ENCODE measurements at regions not wholly inside any gene's neighbourhood (a gene's known extent, or its start where the extent isn't known, plus 50 kb on each side); places are given as distances from the start of the nearest gene placed in this dataset.

- H3K9me2 ChIP-seq (ENCODE audit: insufficient read depth), result no peaks in the 10 kb centered on the region
- no peaks in the 10 kb centered on the region for H3K79me2 ChIP-seq (ENCODE audit: insufficient read depth, low read length)
- no peaks in the 10 kb centered on the region for H4K20me1 ChIP-seq (ENCODE audit: insufficient read depth)
- H3K4me3 ChIP-seq (replicated peaks in 1 of 2; ENCODE audit: low read depth in 1 of 2, low read length in 2 of 2), result no peak overlapping the region
- H3K9me3 ChIP-seq (ENCODE audit: control insufficient read depth in 1 of 2, insufficient read depth in 1 of 2, low read depth in 1 of 2, low read length in 2 of 2), result no peaks in the 10 kb centered on the region
- RAD21 ChIA-PET (ENCODE audit: low non-redundant PET in 1 of 2, low total read pairs in 2 of 2, uncharacterized antibody in 2 of 2, unreplicated experiment in 2 of 2), result no interaction called here
- no TSS peak for BruUV-seq (replicated peaks)
- H3K27ac ChIP-seq (ENCODE audit: low read depth, low read length), result no peak overlapping the region
- intact Hi-C loops (cut with micrococcal nuclease), result no loop called here
- DNase-seq (ENCODE audit: low read depth, low spot score) (no peak), ATAC-seq (no peak)
- no peaks in the 10 kb centered on the region for H3K27me3 ChIP-seq (ENCODE audit: insufficient read depth, low read length)
- no peak for TF ChIP-seq ZBTB33 (IDR thresholded peaks at IDR 0.05; ENCODE audit: extremely low read depth, insufficient replicate concordance, low read length)
- H2AFZ ChIP-seq (ENCODE audit: low read depth, low read length, poor library complexity, severe bottlenecking), result no peak overlapping the region
- CTCF ChIA-PET, result interaction anchor here (0.7 kb wide), 1 partner anchor 656 kb away, joined by 3 read pairs; no protein-coding TSS in a partner anchor
- no peak overlapping the region for H3K9ac ChIP-seq (ENCODE audit: low read length)
- H3K36me3 ChIP-seq (ENCODE audit: control insufficient read depth in 1 of 2, insufficient read depth in 2 of 2, low read length in 2 of 2), result no peaks in the 10 kb centered on the region
- POLR2A ChIA-PET, result interaction anchor here (1.2 kb wide), 1 partner anchor 243 kb away, joined by 3 read pairs; the partner anchor contains the start of gene NARS1
- H3K4me2 ChIP-seq (ENCODE audit: low read length), result no peak overlapping the region
- H3K4me1 ChIP-seq (ENCODE audit: control insufficient read depth in 1 of 2, insufficient read depth in 2 of 2, low read length in 2 of 2), result no peaks in the 10 kb centered on the region
Measured at GRCh38 chr18:57864615-57865121, 61.6 kb upstream of the ATP8B1 start.

- H3K4me1 ChIP-seq (ENCODE audit: control insufficient read depth in 1 of 2, insufficient read depth in 2 of 2, low read length in 2 of 2), result no peaks in the 10 kb centered on the region
- ChIA-PET CTCF (no interaction called here), RAD21 (ENCODE audit: low non-redundant PET in 1 of 2, low total read pairs in 2 of 2, uncharacterized antibody in 2 of 2, unreplicated experiment in 2 of 2) (no interaction called here), POLR2A (interaction anchor here (1.2 kb wide), 1 partner anchor 242 kb away, joined by 3 read pairs; the partner anchor contains the start of gene NARS1)
- H3K9me2 ChIP-seq (ENCODE audit: insufficient read depth), result no peaks in the 10 kb centered on the region
- intact Hi-C loops (cut with micrococcal nuclease), result no loop called here
- no peak overlapping the region for H3K4me3 ChIP-seq (replicated peaks in 1 of 2; ENCODE audit: low read depth in 1 of 2, low read length in 2 of 2)
- H3K27me3 ChIP-seq (ENCODE audit: insufficient read depth, low read length), result no peaks in the 10 kb centered on the region
- H2AFZ ChIP-seq (ENCODE audit: low read depth, low read length, poor library complexity, severe bottlenecking), result no peak overlapping the region
- ATAC-seq (no peak), DNase-seq (ENCODE audit: low read depth, low spot score) (no peak)
- no peaks in the 10 kb centered on the region for H4K20me1 ChIP-seq (ENCODE audit: insufficient read depth)
- H3K79me2 ChIP-seq (ENCODE audit: insufficient read depth, low read length), result no peaks in the 10 kb centered on the region
- no TSS peak for BruUV-seq (replicated peaks)
- no peak overlapping the region for H3K9ac ChIP-seq (ENCODE audit: low read length)
- no peaks in the 10 kb centered on the region for H3K9me3 ChIP-seq (ENCODE audit: control insufficient read depth in 1 of 2, insufficient read depth in 1 of 2, low read depth in 1 of 2, low read length in 2 of 2)
- H3K27ac ChIP-seq (ENCODE audit: low read depth, low read length), result no peak overlapping the region
- H3K4me2 ChIP-seq (ENCODE audit: low read length), result no peak overlapping the region
- H3K36me3 ChIP-seq (ENCODE audit: control insufficient read depth in 1 of 2, insufficient read depth in 2 of 2, low read length in 2 of 2), result no peaks in the 10 kb centered on the region
- TF ChIP-seq REST (IDR thresholded peaks at IDR 0.05; ENCODE audit: low read depth) (no peak), POLR2AphosphoS5 (IDR thresholded peaks at IDR 0.05; ENCODE audit: low read depth, low read length) (no peak), EZH2phosphoT487 (IDR thresholded peaks at IDR 0.05; ENCODE audit: borderline replicate concordance) (no peak), SIN3A (IDR thresholded peaks at IDR 0.05; ENCODE audit: low read depth) (no peak), SRF (IDR thresholded peaks at IDR 0.05; ENCODE audit: low read depth) (no peak), EZH2 (IDR thresholded peaks at IDR 0.05) (no peak), POLR2A (IDR thresholded peaks at IDR 0.05; ENCODE audit: borderline replicate concordance, extremely low read depth, insufficient read depth, insufficient read length) (no peak), ZNF274 (IDR thresholded peaks at IDR 0.05; ENCODE audit: low read depth, low read length) (no peak), YY1 (IDR thresholded peaks at IDR 0.05; ENCODE audit: extremely low read depth, insufficient replicate concordance, low read depth, low read length) (no peak), ATF3 (IDR thresholded peaks at IDR 0.05) (no peak), TCF7L2 (IDR thresholded peaks at IDR 0.05; ENCODE audit: borderline replicate concordance, extremely low read depth, insufficient read depth, insufficient read length) (no peak), MAX (IDR thresholded peaks at IDR 0.05) (no peak), SP1 (IDR thresholded peaks at IDR 0.05; ENCODE audit: low read depth) (no peak), EGR1 (IDR thresholded peaks at IDR 0.05; ENCODE audit: low read depth) (no peak)
Measured at GRCh38 chr18:57863706-57864105, 60.6 kb upstream of the ATP8B1 start.
